K562 (cell line): ENCODE measurements at regions not wholly inside any gene's neighbourhood (a gene's known extent, or its start where the extent isn't known, plus 50 kb on each side); places are given as distances from the start of the nearest gene placed in this dataset.

ENCODE experiments used
- AFF1 ChIP-seq, 2 experiments: fragments of 450-650 bp; IDR thresholded peaks; 2 replicates each; pipeline ENCODE4 v1.6.1; 2018; ENCODE audit warnings: mild to moderate bottlenecking in 2 of 2, low read depth in 1 of 2; ENCODE audit not compliant: partially characterized antibody in 2 of 2
- ARNT ChIP-seq, 2 experiments: fragments of 450-650 bp; IDR thresholded peaks; 2 replicates each; pipeline ENCODE4 v1.6.1; 2016; ENCODE audit warnings: mild to moderate bottlenecking in 1 of 2
- BRF1 ChIP-seq: IDR thresholded peaks from 3 replicates; pipeline ENCODE4 v1.6.1; 2011; ENCODE audit warnings: borderline replicate concordance, mild to moderate bottlenecking; ENCODE audit not compliant: insufficient read length; ENCODE audit errors: extremely low read depth
- CHD1 ChIP-seq: fragments of 200-600 bp; sonication (generic); IDR thresholded peaks from one replicate; pipeline ENCODE4 v1.6.1; 2012; ENCODE audit warnings: mild to moderate bottlenecking, moderate library complexity, low read length, inconsistent platforms
- EP400 ChIP-seq: fragments of 450-650 bp; IDR thresholded peaks from 2 replicates; pipeline ENCODE4 v1.6.1; 2017; ENCODE audit warnings: antibody characterized with exemption, mild to moderate bottlenecking, moderate library complexity
- FOXJ3 ChIP-seq: sonication (generic); formaldehyde crosslinking; IDR thresholded peaks from 2 replicates; pipeline ENCODE4 v1.4.0; 2020; ENCODE audit warnings: mild to moderate bottlenecking, missing genetic modification reagents
- HDAC1 ChIP-seq, 2 experiments: fragments of 450-650 bp; IDR thresholded peaks; 2 replicates each; pipeline ENCODE4 v1.6.1; 2016 to 2017; ENCODE audit warnings: inconsistent platforms in 1 of 2, mild to moderate bottlenecking in 1 of 2, moderate library complexity in 1 of 2
- KDM1A ChIP-seq, 2 experiments: fragments of 450-650 bp; IDR thresholded peaks; 2 replicates each; pipeline ENCODE4 v1.6.1; 2016; ENCODE audit warnings: mild to moderate bottlenecking in 2 of 2
- NCOR1 ChIP-seq: fragments of 450-650 bp; IDR thresholded peaks from 2 replicates; pipeline ENCODE4 v1.6.1; 2016; ENCODE audit warnings: mild to moderate bottlenecking, moderate library complexity
- NR2C1 ChIP-seq, 2 experiments: fragments of 450-650 bp; IDR thresholded peaks; 2 replicates each; pipeline ENCODE4 v1.6.1; 2017; ENCODE audit warnings: mild to moderate bottlenecking in 2 of 2, antibody characterized with exemption in 1 of 2, inconsistent platforms in 1 of 2, missing compliant biosample characterization in 1 of 2, missing genetic modification characterization in 1 of 2
- NR2C2 ChIP-seq, 2 experiments: fragments of 200-800 bp in 1 of 2; sonication (Bioruptor generic) in 1 of 2; sonication (generic) in 1 of 2; formaldehyde crosslinking in 1 of 2; IDR thresholded peaks; 2 replicates each; pipeline versions ENCODE4 v1.6.1 to v1.8.0; 2016 to 2022; ENCODE audit warnings: mild to moderate bottlenecking in 1 of 2, missing compliant biosample characterization in 1 of 2, missing genetic modification characterization in 1 of 2, missing genetic modification reagents in 1 of 2
- PTTG1 ChIP-seq: fragments of 450-650 bp; IDR thresholded peaks from 2 replicates; pipeline ENCODE4 v1.6.1; 2016; ENCODE audit warnings: low read depth, mild to moderate bottlenecking, missing genetic modification characterization, missing compliant biosample characterization
- RCOR1 ChIP-seq, 2 experiments: IDR thresholded peaks; 2 replicates each; pipeline ENCODE4 v1.6.1; 2012; ENCODE audit warnings: low read depth in 2 of 2, low read length in 2 of 2, borderline replicate concordance in 1 of 2, improper control_type of control experiment in 1 of 2
- ZNF589 ChIP-seq: fragments of 200-800 bp; sonication (Bioruptor generic); IDR thresholded peaks from 2 replicates; pipeline ENCODE4 v1.6.1; 2016; ENCODE audit warnings: low read depth, missing genetic modification characterization, missing compliant biosample characterization
- TF ChIP-seq, protein P1 (sequence below), 2 experiments: fragments of 450-650 bp; conservative IDR thresholded peaks; 2 replicates each; pipeline ENCODE4 v1.6.1; 2017; ENCODE audit warnings: mild to moderate bottlenecking in 2 of 2, moderate library complexity in 2 of 2
- TF ChIP-seq, protein P2 (sequence below), 2 experiments: fragments of 450-650 bp; IDR thresholded peaks; 2 replicates each; pipeline ENCODE4 v1.6.1; 2016
- TF ChIP-seq, protein P3 (sequence below), 2 experiments: IDR thresholded peaks; 2 replicates each; pipeline ENCODE4 v1.6.1; 2011; ENCODE audit warnings: borderline replicate concordance in 1 of 2, control low read depth in 1 of 2, low read depth in 1 of 2, low read length in 1 of 2, mild to moderate bottlenecking in 1 of 2, mixed read lengths in 1 of 2, moderate library complexity in 1 of 2; ENCODE audit not compliant: insufficient read depth in 1 of 2, insufficient read length in 1 of 2, poor library complexity in 1 of 2, severe bottlenecking in 1 of 2; ENCODE audit errors: extremely low read depth in 1 of 2

GRCh38 chr9:129414377-129414992 lies 206.4 kb downstream of the C9orf50 start (continued):
- TF ChIP-seq, protein P1, sequence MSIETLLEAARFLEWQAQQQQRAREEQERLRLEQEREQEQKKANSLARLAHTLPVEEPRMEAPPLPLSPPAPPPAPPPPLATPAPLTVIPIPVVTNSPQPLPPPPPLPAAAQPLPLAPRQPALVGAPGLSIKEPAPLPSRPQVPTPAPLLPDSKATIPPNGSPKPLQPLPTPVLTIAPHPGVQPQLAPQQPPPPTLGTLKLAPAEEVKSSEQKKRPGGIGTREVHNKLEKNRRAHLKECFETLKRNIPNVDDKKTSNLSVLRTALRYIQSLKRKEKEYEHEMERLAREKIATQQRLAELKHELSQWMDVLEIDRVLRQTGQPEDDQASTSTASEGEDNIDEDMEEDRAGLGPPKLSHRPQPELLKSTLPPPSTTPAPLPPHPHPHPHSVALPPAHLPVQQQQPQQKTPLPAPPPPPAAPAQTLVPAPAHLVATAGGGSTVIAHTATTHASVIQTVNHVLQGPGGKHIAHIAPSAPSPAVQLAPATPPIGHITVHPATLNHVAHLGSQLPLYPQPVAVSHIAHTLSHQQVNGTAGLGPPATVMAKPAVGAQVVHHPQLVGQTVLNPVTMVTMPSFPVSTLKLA (conservative IDR thresholded peaks at IDR 0.05): peak; percentile 71 to 79
- 0 out of 2 replicates have a peak, but pooled peaks have one; percentile 44 for TF ChIP-seq FOXJ3 (CRISPR knock-in tag)
- 0 out of 2 replicates have a peak, but pooled peaks have one; percentile 11 for TF ChIP-seq NCOR1
- peak; percentile 29; the same call in 1 of the 2 replicates for TF ChIP-seq EP400
- TF ChIP-seq ARNT (IDR thresholded peaks at IDR 0.05): peak in 1 of 2 experiments; percentile 57; a peak in 1 of 4 replicates
- TF ChIP-seq PTTG1 (tag): 0 out of 2 replicates have a peak, but pooled peaks have one; percentile 45
- TF ChIP-seq, protein P2, sequence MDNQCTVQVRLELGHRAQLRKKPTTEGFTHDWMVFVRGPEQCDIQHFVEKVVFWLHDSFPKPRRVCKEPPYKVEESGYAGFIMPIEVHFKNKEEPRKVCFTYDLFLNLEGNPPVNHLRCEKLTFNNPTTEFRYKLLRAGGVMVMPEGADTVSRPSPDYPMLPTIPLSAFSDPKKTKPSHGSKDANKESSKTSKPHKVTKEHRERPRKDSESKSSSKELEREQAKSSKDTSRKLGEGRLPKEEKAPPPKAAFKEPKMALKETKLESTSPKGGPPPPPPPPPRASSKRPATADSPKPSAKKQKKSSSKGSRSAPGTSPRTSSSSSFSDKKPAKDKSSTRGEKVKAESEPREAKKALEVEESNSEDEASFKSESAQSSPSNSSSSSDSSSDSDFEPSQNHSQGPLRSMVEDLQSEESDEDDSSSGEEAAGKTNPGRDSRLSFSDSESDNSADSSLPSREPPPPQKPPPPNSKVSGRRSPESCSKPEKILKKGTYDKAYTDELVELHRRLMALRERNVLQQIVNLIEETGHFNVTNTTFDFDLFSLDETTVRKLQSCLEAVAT (IDR thresholded peaks at IDR 0.05): 0 out of 4 replicates have a peak, but pooled peaks of 1 of the 2 experiments have one; percentile 32
- TF ChIP-seq BRF1: no peak
- peak; percentile 14 to 56; a peak in 1 of 4 replicates for TF ChIP-seq HDAC1 (IDR thresholded peaks at IDR 0.05)
- no peak for TF ChIP-seq NR2C2 (CRISPR knock-in tag; IDR thresholded peaks at IDR 0.05)
- peak; percentile 83 for TF ChIP-seq NR2C2 (tag; IDR thresholded peaks at IDR 0.05)
- peak in 1 of 2 experiments; percentile 8; a peak in 1 of 4 replicates for TF ChIP-seq RCOR1 (IDR thresholded peaks at IDR 0.05; ENCODE audit: borderline replicate concordance in 1 of 2, low read depth in 2 of 2, low read length in 2 of 2)
- TF ChIP-seq ZNF589 (CRISPR knock-in tag): peak; percentile 50
- TF ChIP-seq AFF1 (IDR thresholded peaks at IDR 0.05; ENCODE audit: low read depth in 1 of 2, partially characterized antibody in 2 of 2): peak in 1 of 2 experiments; percentile 22
- peak; percentile 76 to 80 for TF ChIP-seq KDM1A (IDR thresholded peaks at IDR 0.05)
- no peak for TF ChIP-seq CHD1
- TF ChIP-seq, protein P3, sequence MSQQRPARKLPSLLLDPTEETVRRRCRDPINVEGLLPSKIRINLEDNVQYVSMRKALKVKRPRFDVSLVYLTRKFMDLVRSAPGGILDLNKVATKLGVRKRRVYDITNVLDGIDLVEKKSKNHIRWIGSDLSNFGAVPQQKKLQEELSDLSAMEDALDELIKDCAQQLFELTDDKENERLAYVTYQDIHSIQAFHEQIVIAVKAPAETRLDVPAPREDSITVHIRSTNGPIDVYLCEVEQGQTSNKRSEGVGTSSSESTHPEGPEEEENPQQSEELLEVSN (IDR thresholded peaks at IDR 0.05; ENCODE audit: borderline replicate concordance in 1 of 2, extremely low read depth in 1 of 2, insufficient read depth in 1 of 2, insufficient read length in 1 of 2, low read depth in 1 of 2, low read length in 1 of 2, poor library complexity in 1 of 2, severe bottlenecking in 1 of 2): peak in 1 of 2 experiments; percentile 62
- peak; percentile 86 for TF ChIP-seq NR2C1 (IDR thresholded peaks at IDR 0.05)
- peak; percentile 85 for TF ChIP-seq NR2C1 (tag; IDR thresholded peaks at IDR 0.05)
